Mucosa of descending colon (tissue), 3 donors: ENCODE measurements at regions not wholly inside any gene's neighbourhood (a gene's known extent, or its start where the extent isn't known, plus 50 kb on each side); places are given as distances from the start of the nearest gene placed in this dataset.

Experiments used
- ATAC-seq: fragments of 200-7000 bp; cut with Tn5 transposase; one replicate; pipeline ENCODE4 v1.9.1; 2020; ENCODE audit warnings: mild to moderate bottlenecking, moderate library complexity
- DNase-seq, 3 donors: peaks; one replicate each; pipeline ENCODE4 v3.0.0-alpha.2; 2020
- H3K36me3 ChIP-seq: fragments of 200-600 bp; one replicate; pipeline ENCODE4 v1.8.0; 2021; ENCODE audit warnings: low read depth, mild to moderate bottlenecking
- H3K4me1 ChIP-seq: fragments of 200-600 bp; one replicate; pipeline ENCODE4 v1.8.0; 2021; ENCODE audit warnings: low read depth, mild to moderate bottlenecking
- H3K4me3 ChIP-seq: fragments of 200-600 bp; one replicate; pipeline ENCODE4 v1.8.0; 2021; ENCODE audit warnings: mild to moderate bottlenecking
- H3K9me3 ChIP-seq: fragments of 200-600 bp; one replicate; pipeline ENCODE4 v1.8.0; 2021; ENCODE audit warnings: mild to moderate bottlenecking
- intact Hi-C, 2 donors: fragments of 100-400 bp; cut with DNase I in 1 of 2; cut with micrococcal nuclease in 1 of 2; formaldehyde crosslinking; loops; one replicate each; pipeline versions ENCODE4 v1.11.0 to v1.11.1; 2022; cut with DNase I, micrococcal nuclease
- TF ChIP-seq, protein P1 (sequence below): fragments of 200-600 bp; IDR thresholded peaks from one replicate; pipeline ENCODE4 v1.8.0; 2022; ENCODE audit warnings: antibody characterized with exemption, mild to moderate bottlenecking
- donor health status: DM: no; HTN: no; CAD: no; lungs with moderate emphysema.
- donor health status: DM: no; HTN: no; CAD: no.
- donor health status: DM: no; HTN: yes; CAD: no.

DNA sequence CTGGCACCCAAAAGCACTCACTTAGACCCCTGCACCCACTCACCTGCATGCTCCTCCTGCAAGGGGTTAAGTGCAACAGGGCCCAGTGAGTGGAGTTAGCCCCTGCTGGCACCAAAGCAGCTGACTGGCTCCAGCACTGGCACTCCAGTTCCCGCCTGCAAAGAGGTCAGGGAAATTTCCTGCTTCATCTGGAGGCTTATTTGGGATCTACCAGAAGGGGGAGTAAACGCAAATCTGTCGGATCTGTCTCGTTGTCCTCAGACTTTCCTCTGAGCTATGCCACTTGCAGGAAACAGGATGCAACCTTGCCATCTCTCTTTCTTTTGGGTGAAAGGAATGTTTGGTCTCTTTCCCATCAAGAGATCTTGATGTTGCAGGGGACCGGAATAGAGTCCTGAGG lies 435.6 kb downstream of the PCDH10 start:
- intact Hi-C loops: no loop called here
- TF ChIP-seq, protein P1, sequence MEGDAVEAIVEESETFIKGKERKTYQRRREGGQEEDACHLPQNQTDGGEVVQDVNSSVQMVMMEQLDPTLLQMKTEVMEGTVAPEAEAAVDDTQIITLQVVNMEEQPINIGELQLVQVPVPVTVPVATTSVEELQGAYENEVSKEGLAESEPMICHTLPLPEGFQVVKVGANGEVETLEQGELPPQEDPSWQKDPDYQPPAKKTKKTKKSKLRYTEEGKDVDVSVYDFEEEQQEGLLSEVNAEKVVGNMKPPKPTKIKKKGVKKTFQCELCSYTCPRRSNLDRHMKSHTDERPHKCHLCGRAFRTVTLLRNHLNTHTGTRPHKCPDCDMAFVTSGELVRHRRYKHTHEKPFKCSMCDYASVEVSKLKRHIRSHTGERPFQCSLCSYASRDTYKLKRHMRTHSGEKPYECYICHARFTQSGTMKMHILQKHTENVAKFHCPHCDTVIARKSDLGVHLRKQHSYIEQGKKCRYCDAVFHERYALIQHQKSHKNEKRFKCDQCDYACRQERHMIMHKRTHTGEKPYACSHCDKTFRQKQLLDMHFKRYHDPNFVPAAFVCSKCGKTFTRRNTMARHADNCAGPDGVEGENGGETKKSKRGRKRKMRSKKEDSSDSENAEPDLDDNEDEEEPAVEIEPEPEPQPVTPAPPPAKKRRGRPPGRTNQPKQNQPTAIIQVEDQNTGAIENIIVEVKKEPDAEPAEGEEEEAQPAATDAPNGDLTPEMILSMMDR: no peak
- H3K36me3 ChIP-seq: no peaks in the 10 kb centered on the region
- no peak overlapping the region for H3K4me3 ChIP-seq
- no peaks in the 10 kb centered on the region for H3K9me3 ChIP-seq
- H3K4me1 ChIP-seq: no peaks in the 10 kb centered on the region
- DNase-seq (no peak), ATAC-seq (no peak)

DNA sequence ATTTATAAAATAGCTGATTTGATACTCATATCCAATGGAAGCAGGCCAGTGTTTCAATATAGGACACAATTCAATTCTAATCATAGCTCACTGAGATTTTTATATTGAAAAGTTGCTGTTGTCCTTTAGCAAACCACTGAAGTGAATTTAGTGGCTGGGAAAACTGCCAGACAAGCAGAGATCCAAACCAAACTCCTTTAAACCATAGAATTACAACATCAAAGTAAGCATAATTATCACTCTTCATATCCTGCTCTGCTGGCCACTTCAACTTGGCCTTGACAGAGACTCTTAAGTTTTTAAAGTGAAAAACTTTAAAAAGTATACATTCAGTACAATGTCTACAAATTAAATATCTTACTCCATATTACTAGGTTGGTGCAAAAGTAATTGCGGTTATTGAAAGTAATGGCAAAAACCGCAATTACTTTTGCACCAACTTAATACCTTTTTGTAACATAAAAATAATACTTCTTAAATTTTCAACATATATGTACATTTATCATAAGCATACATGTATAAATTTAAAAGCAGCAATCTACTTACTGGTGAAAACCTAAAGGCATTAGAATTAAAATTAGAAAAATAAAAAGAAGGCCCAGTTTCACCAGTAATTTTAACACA lies 433.0 kb downstream of the PCDH10 start:
- H3K9me3 ChIP-seq: no peaks in the 10 kb centered on the region
- H3K4me1 ChIP-seq: no peaks in the 10 kb centered on the region
- intact Hi-C loops: no loop called here
- no peak overlapping the region for H3K4me3 ChIP-seq
- DNase-seq: no peak
- H3K36me3 ChIP-seq: no peaks in the 10 kb centered on the region
- TF ChIP-seq, protein P1: no peak
- ATAC-seq: no peak

DNA sequence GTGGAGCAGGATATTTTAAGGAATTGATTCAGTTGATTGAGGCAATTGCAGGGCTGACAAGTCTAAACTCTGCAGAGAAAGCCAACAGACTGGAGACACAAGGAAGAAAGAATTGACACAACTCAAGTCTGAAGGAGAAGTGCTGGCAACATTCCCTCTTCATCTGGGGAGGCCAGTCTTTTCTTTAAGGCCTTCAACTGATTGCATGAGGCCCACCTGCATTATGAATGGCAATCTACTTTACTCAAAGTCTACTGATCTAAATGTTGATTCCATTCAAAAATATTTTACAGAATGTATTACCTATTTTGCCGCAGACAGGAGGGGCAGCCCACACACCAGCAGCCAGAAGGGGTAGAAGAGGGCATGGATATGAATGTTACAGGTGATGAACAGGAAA lies 425.2 kb downstream of the PCDH10 start:
- H3K9me3 ChIP-seq: no peaks in the 10 kb centered on the region
- ATAC-seq: no peak
- DNase-seq: no peak
- no peaks in the 10 kb centered on the region for H3K36me3 ChIP-seq
- TF ChIP-seq, protein P1: no peak
- no peaks in the 10 kb centered on the region for H3K4me1 ChIP-seq
- H3K4me3 ChIP-seq: no peak overlapping the region
- intact Hi-C loops: no loop called here

DNA sequence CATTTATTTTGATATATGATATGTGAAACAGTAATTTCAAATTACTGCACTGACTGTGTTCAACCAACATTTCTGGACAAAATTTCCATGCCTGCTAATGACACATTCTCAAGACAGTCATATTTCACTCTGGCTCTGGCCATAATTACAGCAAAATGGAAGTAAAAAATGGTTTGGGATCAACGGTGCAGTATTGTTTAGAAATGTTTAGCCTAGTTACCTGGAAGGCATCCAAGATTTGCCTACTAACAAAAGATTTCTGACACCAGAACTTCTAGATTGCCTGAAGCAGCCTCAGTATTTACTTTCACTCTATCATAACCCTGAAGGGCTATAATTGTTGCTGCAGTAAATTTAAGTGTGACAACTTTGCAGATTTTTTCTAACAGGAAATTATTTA lies 416.3 kb downstream of the PCDH10 start:
- no peak overlapping the region for H3K4me3 ChIP-seq
- H3K4me1 ChIP-seq: no peaks in the 10 kb centered on the region
- TF ChIP-seq, protein P1: no peak
- H3K9me3 ChIP-seq: no peaks in the 10 kb centered on the region
- no peak for ATAC-seq
- DNase-seq: no peak
- intact Hi-C loops: no loop called here
- no peaks in the 10 kb centered on the region for H3K36me3 ChIP-seq

DNA sequence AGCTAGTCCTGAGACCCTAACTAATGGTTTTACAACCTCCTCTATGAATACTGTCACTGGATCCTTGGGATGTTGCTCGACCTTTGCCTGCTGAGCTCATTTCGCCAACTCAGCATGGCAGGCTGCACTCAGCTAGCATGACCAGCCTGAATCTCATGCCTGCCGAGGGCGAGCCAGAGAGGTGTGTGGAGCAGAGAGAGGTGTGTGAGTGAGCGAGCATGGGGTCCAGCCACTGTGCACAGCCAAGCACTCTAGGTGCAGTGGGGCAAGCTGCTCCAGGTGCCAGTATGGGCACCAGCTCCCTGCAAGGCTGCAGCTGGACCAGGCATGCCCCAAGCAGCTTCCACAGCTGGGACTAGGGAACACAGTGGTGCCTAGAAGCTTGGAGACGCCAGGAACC lies 410.9 kb downstream of the PCDH10 start:
- ATAC-seq: no peak
- H3K4me1 ChIP-seq: no peaks in the 10 kb centered on the region
- no peaks in the 10 kb centered on the region for H3K9me3 ChIP-seq
- H3K4me3 ChIP-seq: no peak overlapping the region
- intact Hi-C loops: no loop called here
- H3K36me3 ChIP-seq: no peaks in the 10 kb centered on the region
- TF ChIP-seq, protein P1: no peak
- DNase-seq: peak in 1 of 3 donors; percentile 40

DNA sequence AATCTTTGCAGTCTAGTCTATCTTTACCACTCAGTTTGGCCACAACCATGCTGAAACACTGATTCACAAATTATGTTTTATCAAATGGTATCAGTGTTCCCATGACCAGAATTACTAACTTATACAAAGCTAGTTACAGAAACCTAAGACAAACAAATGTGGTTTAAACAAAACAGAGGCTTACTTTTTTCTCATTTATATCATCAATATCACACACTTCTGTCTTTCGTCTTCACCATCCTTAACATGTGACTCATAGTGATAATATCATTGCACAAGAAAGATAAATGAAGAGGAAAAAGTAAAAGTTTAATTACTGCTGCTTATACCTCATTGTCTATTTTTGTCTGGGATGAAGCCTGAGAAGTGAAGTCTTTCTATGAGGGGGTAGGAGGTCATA lies 406.6 kb downstream of the PCDH10 start:
- Histone ChIP-seq H3K4me1 (no peaks in the 10 kb centered on the region), H3K4me3 (no peak overlapping the region), H3K36me3 (no peaks in the 10 kb centered on the region), H3K9me3 (no peaks in the 10 kb centered on the region)
- intact Hi-C loops: no loop called here
- ATAC-seq (no peak), DNase-seq (no peak)
- TF ChIP-seq, protein P1: no peak
